ENCODE measurements at regions not wholly inside any gene's neighbourhood (a gene's known extent, or its start where the extent isn't known, plus 50 kb on each side); places are given as distances from the start of the nearest gene placed in this dataset.

DNA sequence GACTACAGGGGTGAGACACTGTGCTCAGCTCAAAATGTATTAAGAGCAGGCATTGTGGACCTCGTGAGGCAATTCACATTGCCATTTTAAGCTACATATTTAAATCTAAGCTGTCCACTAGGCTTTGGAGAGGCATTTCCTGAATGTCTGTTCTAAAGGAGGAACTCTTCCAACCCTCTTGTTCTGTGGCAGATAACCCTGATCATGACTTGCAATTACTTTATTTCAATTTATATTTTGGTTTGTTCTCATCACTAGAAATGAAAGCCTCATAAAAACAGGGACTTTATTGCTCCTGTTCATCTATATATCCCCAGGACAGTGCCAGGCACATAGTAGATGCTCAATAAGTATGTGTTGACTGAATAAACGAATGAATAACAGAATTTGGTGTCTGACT lies 84.0 kb upstream of the SALL4 start:
- no peak overlapping the region for H3K27ac ChIP-seq (ENCODE audit: control insufficient read depth, insufficient read depth, low read length)
- no peaks in the 10 kb centered on the region for H3K4me1 ChIP-seq (ENCODE audit: control insufficient read depth, extremely low read depth, insufficient read depth, low read length)
- H3K4me2 ChIP-seq (ENCODE audit: control insufficient read depth, extremely low read depth, insufficient read depth, low read depth, low read length) = no peak overlapping the region
- no peaks in the 10 kb centered on the region for H3K79me2 ChIP-seq (ENCODE audit: control insufficient read depth, insufficient read depth, low read length)
- FAIRE-seq (no peak), DNase-seq (ENCODE audit: low read depth, low spot score) (no peak)
- H3K27me3 ChIP-seq (ENCODE audit: control insufficient read depth, extremely low read depth, insufficient read depth, low read length) = no peaks in the 10 kb centered on the region
- H3K36me3 ChIP-seq (ENCODE audit: control insufficient read depth in 2 of 2, extremely low read depth in 1 of 2, insufficient read depth in 2 of 2, low read length in 2 of 2) = no peaks in the 10 kb centered on the region
- no peak overlapping the region for H3K4me3 ChIP-seq (ENCODE audit: control insufficient read depth in 2 of 3, extremely low read depth in 1 of 3, insufficient read depth in 2 of 3, low read depth in 1 of 3, low read length in 3 of 3)
- H3K9me3 ChIP-seq (ENCODE audit: control insufficient read depth, low read depth, low read length) = no peaks in the 10 kb centered on the region
- no peak overlapping the region for H3K9ac ChIP-seq (ENCODE audit: control insufficient read depth, extremely low read depth, insufficient read depth, low read length)
- H2AFZ ChIP-seq (ENCODE audit: control insufficient read depth, low read length) = no peak overlapping the region
- no peaks in the 10 kb centered on the region for H4K20me1 ChIP-seq (ENCODE audit: control insufficient read depth, extremely low read depth, insufficient read depth, low read length)
- dilution Hi-C loops (cut with MboI; ENCODE audit: extremely low pct_ligation_motif_present, low sequenced_read_pairs) = no loop called here
- H3K9me1 ChIP-seq (ENCODE audit: control insufficient read depth, extremely low read depth, insufficient read depth, low read length) = no peaks in the 10 kb centered on the region
- TF ChIP-seq EZH2 (IDR thresholded peaks at IDR 0.05; ENCODE audit: low read length) = no peak
- TF ChIP-seq, protein P1, sequence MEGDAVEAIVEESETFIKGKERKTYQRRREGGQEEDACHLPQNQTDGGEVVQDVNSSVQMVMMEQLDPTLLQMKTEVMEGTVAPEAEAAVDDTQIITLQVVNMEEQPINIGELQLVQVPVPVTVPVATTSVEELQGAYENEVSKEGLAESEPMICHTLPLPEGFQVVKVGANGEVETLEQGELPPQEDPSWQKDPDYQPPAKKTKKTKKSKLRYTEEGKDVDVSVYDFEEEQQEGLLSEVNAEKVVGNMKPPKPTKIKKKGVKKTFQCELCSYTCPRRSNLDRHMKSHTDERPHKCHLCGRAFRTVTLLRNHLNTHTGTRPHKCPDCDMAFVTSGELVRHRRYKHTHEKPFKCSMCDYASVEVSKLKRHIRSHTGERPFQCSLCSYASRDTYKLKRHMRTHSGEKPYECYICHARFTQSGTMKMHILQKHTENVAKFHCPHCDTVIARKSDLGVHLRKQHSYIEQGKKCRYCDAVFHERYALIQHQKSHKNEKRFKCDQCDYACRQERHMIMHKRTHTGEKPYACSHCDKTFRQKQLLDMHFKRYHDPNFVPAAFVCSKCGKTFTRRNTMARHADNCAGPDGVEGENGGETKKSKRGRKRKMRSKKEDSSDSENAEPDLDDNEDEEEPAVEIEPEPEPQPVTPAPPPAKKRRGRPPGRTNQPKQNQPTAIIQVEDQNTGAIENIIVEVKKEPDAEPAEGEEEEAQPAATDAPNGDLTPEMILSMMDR (optimal IDR thresholded peaks at IDR 0.05 in 1 of 3, IDR thresholded peaks at IDR 0.05 in 1 of 3, conservative IDR thresholded peaks at IDR 0.05 in 1 of 3; ENCODE audit: extremely low read depth in 1 of 3, insufficient read depth in 2 of 3, low read length in 3 of 3) = no peak

DNA sequence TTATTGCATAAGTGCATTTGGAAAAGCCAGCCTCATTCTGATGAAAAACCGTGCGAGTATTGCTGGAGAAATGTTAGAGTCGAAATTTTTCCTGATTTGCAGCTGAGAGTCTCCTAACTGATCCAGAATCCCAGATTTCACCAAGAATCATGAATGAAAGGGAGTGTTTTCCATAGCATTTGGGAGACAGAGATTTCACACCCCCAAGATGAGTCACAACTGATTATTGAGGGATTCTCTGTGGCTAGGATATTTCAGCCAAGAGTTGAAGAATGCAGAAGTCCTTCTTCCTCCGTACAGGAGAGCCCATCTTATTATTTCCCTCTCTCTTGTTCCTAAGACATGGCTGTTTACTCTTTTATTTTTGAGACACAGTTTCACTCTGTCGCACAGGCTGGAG lies 82.2 kb upstream of the SALL4 start:
- FAIRE-seq = no peak
- Histone ChIP-seq H3K4me1 (ENCODE audit: control insufficient read depth, extremely low read depth, insufficient read depth, low read length) (no peaks in the 10 kb centered on the region), H3K4me2 (ENCODE audit: control insufficient read depth, extremely low read depth, insufficient read depth, low read depth, low read length) (no peak overlapping the region), H3K79me2 (ENCODE audit: control insufficient read depth, insufficient read depth, low read length) (no peaks in the 10 kb centered on the region), H3K9ac (ENCODE audit: control insufficient read depth, extremely low read depth, insufficient read depth, low read length) (no peak overlapping the region), H3K4me3 (ENCODE audit: control insufficient read depth in 2 of 3, extremely low read depth in 1 of 3, insufficient read depth in 2 of 3, low read depth in 1 of 3, low read length in 3 of 3) (no peak overlapping the region), H3K27ac (ENCODE audit: control insufficient read depth, insufficient read depth, low read length) (no peak overlapping the region), H4K20me1 (ENCODE audit: control insufficient read depth, extremely low read depth, insufficient read depth, low read length) (no peaks in the 10 kb centered on the region), H2AFZ (ENCODE audit: control insufficient read depth, low read length) (no peak overlapping the region), H3K36me3 (ENCODE audit: control insufficient read depth in 2 of 2, extremely low read depth in 1 of 2, insufficient read depth in 2 of 2, low read length in 2 of 2) (no peaks in the 10 kb centered on the region), H3K27me3 (ENCODE audit: control insufficient read depth, extremely low read depth, insufficient read depth, low read length) (no peaks in the 10 kb centered on the region), H3K9me3 (ENCODE audit: control insufficient read depth, low read depth, low read length) (no peaks in the 10 kb centered on the region), H3K9me1 (ENCODE audit: control insufficient read depth, extremely low read depth, insufficient read depth, low read length) (no peaks in the 10 kb centered on the region)
- DNase-seq (ENCODE audit: low read depth, low spot score) = no peak
- no peak for TF ChIP-seq EZH2 (IDR thresholded peaks at IDR 0.05; ENCODE audit: low read length)
- TF ChIP-seq, protein P1 (optimal IDR thresholded peaks at IDR 0.05 in 1 of 3, IDR thresholded peaks at IDR 0.05 in 1 of 3, conservative IDR thresholded peaks at IDR 0.05 in 1 of 3; ENCODE audit: extremely low read depth in 1 of 3, insufficient read depth in 2 of 3, low read length in 3 of 3) = no peak
- dilution Hi-C loops (cut with MboI; ENCODE audit: extremely low pct_ligation_motif_present, low sequenced_read_pairs) = no loop called here
